ENCODE measurements at regions not wholly inside any gene's neighbourhood (a gene's known extent, or its start where the extent isn't known, plus 50 kb on each side); places are given as distances from the start of the nearest gene placed in this dataset.

DNA sequence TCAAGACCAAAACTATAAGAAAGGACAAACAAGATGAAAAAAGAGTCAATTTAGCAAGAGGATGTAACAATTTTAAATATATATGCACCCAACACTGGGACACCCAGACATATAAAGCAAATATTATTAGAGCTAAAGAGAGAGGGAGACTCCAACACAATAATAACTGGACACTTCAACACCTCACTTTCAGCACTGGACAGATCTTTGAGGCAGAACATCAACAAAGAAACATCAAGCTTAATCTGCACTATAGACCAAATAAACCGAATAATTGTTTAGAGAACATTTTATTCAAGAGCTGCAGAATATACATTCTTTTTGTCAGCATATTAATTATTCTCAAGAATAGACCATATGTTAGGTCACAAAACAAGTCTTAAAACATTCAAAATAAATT lies 109.7 kb upstream of the TET2 start:
- TF ChIP-seq, protein P1, sequence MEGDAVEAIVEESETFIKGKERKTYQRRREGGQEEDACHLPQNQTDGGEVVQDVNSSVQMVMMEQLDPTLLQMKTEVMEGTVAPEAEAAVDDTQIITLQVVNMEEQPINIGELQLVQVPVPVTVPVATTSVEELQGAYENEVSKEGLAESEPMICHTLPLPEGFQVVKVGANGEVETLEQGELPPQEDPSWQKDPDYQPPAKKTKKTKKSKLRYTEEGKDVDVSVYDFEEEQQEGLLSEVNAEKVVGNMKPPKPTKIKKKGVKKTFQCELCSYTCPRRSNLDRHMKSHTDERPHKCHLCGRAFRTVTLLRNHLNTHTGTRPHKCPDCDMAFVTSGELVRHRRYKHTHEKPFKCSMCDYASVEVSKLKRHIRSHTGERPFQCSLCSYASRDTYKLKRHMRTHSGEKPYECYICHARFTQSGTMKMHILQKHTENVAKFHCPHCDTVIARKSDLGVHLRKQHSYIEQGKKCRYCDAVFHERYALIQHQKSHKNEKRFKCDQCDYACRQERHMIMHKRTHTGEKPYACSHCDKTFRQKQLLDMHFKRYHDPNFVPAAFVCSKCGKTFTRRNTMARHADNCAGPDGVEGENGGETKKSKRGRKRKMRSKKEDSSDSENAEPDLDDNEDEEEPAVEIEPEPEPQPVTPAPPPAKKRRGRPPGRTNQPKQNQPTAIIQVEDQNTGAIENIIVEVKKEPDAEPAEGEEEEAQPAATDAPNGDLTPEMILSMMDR (IDR thresholded peaks at IDR 0.05): no peak
- TF ChIP-seq EP300 (IDR thresholded peaks at IDR 0.05) (no peak), CEBPB (IDR thresholded peaks at IDR 0.05) (no peak), MAX (IDR thresholded peaks at IDR 0.05) (no peak), REST (IDR thresholded peaks at IDR 0.05) (peak; percentile 56; the same call in 1 of the 2 replicates), POLR2A (IDR thresholded peaks at IDR 0.05; ENCODE audit: low read length) (no peak), CBX8 (IDR thresholded peaks at IDR 0.05) (no peak), RAD21 (conservative IDR thresholded peaks at IDR 0.05 in 1 of 2, IDR thresholded peaks at IDR 0.05 in 1 of 2) (no peak), NR3C1 (IDR thresholded peaks at IDR 0.05) (no peak), EHF (CRISPR knock-in tag; IDR thresholded peaks at IDR 0.05) (no peak), ELK1 (IDR thresholded peaks at IDR 0.05; ENCODE audit: low read depth, low read length) (no peak), MAZ (IDR thresholded peaks at IDR 0.05; ENCODE audit: borderline replicate concordance, low read depth, low read length) (no peak), MAFK (IDR thresholded peaks at IDR 0.05; ENCODE audit: partially characterized antibody) (no peak), ZFP36 (IDR thresholded peaks at IDR 0.05; ENCODE audit: borderline replicate concordance, partially characterized antibody) (no peak)

All from A549 (cell line).